NB4 (cell line): ENCODE measurements at regions not wholly inside any gene's neighbourhood (a gene's known extent, or its start where the extent isn't known, plus 50 kb on each side); places are given as distances from the start of the nearest gene placed in this dataset.

Source experiments
- DNase-seq: peaks from one replicate; pipeline ENCODE4 v3.0.0; 2010; ENCODE audit warnings: low read depth
- H3K4me3 ChIP-seq: one replicate; pipeline ENCODE4 v1.5.1; 2011; ENCODE audit warnings: mild to moderate bottlenecking, low read depth, low read length, moderate library complexity
- MYC ChIP-seq: IDR thresholded peaks from 2 replicates; pipeline ENCODE4 v1.6.1; 2011; ENCODE audit warnings: low read depth, low read length
- POLR2A ChIP-seq: IDR thresholded peaks from 2 replicates; pipeline ENCODE4 v1.6.1; 2011; ENCODE audit warnings: mild to moderate bottlenecking; ENCODE audit not compliant: insufficient read length; ENCODE audit errors: extremely low read depth
- TF ChIP-seq, protein P1 (sequence below): IDR thresholded peaks from 2 replicates; pipeline ENCODE4 v1.6.1; 2011; ENCODE audit warnings: low read depth, low read length
- TF ChIP-seq, protein P2 (sequence below): IDR thresholded peaks from one replicate; pipeline ENCODE4 v1.5.1; 2012; ENCODE audit warnings: low read depth, low read length

DNA sequence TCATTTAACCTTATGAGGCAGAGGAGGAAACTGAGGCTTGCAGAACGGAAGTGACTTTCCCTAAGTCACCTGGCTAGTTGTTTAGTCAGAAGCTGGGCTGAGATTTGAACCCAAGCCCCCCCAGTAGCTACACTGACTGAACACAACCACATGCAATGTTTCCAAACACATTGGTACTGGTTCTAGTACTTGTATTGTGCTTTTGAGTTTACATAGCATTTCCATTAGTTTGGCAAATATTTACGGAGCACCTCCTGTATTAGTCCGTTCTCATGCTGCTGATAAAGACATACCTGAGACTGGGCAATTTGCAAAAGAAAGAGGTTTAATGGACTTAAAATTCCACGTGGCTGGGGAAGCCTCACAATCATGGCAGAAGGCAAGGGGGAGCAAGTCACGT lies 56.3 kb upstream of the ITGA11 start:
- TF ChIP-seq MYC (no peak), POLR2A (no peak)
- TF ChIP-seq, protein P1, sequence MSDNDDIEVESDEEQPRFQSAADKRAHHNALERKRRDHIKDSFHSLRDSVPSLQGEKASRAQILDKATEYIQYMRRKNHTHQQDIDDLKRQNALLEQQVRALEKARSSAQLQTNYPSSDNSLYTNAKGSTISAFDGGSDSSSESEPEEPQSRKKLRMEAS = no peak
- TF ChIP-seq, protein P2, sequence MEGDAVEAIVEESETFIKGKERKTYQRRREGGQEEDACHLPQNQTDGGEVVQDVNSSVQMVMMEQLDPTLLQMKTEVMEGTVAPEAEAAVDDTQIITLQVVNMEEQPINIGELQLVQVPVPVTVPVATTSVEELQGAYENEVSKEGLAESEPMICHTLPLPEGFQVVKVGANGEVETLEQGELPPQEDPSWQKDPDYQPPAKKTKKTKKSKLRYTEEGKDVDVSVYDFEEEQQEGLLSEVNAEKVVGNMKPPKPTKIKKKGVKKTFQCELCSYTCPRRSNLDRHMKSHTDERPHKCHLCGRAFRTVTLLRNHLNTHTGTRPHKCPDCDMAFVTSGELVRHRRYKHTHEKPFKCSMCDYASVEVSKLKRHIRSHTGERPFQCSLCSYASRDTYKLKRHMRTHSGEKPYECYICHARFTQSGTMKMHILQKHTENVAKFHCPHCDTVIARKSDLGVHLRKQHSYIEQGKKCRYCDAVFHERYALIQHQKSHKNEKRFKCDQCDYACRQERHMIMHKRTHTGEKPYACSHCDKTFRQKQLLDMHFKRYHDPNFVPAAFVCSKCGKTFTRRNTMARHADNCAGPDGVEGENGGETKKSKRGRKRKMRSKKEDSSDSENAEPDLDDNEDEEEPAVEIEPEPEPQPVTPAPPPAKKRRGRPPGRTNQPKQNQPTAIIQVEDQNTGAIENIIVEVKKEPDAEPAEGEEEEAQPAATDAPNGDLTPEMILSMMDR = no peak
- no peak overlapping the region for H3K4me3 ChIP-seq
- DNase-seq = no peak

DNA sequence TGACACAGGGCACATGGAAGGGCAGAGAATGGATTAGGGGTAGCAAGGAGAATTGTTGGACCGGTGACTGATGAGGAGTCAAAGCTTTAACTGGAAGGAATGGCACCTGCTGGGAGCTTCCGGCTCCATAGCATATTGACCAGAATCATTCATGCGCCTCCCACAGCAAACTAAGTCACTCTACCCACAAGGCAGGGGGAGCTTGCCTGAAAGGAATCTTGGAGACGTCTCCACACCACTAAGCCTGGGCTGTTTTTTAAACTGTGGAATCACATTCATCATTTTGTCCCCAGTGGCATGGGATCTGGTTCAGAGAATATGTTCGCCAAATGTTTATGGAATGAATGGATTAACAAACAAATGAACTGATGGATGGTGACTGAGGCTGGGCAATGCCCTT lies 57.0 kb upstream of the ITGA11 start:
- TF ChIP-seq, protein P2 = no peak
- TF ChIP-seq POLR2A = no peak
- TF ChIP-seq MYC = no peak
- TF ChIP-seq, protein P1 = no peak
- DNase-seq = no peak
- H3K4me3 ChIP-seq = no peak overlapping the region

DNA sequence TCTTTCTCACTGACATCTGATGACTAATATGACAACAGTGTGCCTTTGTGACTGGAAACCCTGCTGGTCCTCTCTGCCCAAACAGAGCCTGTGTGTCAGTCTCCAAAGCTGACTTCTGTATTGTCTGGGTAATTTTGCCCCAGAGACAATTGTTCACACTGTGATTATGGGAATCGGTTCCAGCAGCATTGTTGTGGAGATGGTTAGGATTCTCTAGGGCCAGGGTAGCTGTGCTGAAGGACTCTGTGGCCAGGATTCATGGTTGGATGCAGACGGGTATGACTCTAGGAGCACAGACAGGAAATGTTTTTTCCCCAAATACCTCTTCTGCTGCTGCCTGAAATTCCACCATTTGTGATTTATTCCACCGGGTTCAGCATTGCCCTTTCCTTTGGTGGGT lies 57.5 kb upstream of the ITGA11 start:
- H3K4me3 ChIP-seq = no peak overlapping the region
- no peak for DNase-seq
- TF ChIP-seq, protein P1 = no peak
- TF ChIP-seq POLR2A = no peak

DNA sequence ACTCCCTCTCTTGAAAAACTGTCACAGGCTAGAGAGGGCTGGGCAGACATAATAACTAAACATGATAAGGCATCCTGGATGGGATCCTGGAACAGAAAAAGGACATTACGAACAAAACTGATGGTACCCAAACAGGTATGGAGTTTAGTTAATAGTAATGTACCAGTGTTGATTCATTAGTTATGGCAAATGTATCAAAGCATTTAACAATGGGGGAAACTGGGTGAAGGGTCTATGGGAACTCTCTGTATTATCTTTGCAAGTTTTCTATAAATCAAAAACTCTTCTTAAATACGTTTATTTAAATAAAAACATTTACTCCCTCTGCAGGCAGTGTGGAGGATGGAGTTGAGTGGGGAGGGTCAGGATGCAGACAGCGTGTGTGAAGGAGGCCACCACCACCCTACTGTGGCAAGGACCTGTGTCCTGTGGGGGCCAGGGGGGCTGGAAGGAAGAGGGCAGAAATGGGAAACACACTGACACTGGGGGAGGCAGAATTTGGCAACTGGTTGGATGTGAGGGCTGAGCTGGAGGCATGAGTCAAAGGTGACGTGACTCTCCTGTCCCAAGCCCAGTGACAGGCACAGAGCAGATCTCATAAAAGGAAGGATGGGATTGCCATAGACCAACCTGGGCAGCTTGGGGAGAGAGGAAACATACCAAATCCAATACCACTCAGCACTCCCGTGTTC lies 59.6 kb upstream of the ITGA11 start:
- no peak overlapping the region for H3K4me3 ChIP-seq
- no peak for DNase-seq
- TF ChIP-seq POLR2A (no peak), MYC (no peak)
- TF ChIP-seq, protein P2 = no peak
- TF ChIP-seq, protein P1 = no peak

DNA sequence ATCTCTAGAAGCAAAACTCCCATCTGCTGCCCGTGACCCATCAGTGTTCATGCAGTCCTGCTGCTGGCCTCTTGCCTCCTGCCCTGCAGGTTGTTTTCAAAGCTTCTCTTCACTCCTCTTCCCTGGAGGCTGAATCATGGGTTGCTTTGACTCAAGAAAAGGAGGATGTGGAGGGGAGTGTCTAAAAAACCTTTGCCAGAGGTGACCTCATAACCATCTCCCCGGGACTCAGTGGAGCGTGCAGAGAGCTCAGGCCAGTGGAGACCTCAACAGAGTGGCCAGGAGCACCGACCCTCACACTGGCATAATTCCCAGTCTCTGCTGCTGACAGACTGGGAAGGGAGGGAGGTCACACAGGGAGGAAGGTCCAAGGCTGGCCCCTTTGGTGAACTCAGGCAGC lies 60.9 kb upstream of the ITGA11 start:
- no peak for DNase-seq
- TF ChIP-seq MYC = no peak
- TF ChIP-seq, protein P1 = no peak
- no peak for TF ChIP-seq POLR2A
- TF ChIP-seq, protein P2 = no peak

DNA sequence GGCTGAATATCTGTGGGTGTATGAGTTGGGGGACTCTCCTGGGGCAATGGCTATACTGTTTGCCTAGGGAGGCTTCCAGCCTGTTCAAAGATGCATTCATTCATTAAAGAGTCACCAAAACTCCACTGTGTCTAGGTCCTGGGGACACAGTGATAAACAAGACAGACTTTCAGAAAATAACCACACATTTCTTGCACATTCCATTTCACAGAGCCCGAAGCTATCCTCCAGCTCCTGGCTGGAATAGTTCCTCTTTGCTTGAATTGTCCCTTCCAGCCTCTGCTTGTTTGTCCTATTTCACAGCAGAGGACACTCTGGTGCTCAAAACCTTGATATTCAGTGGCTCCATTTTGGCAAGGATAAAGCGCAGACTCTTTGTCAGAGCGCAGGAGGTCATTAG lies 61.7 kb upstream of the ITGA11 start:
- TF ChIP-seq POLR2A = no peak
- TF ChIP-seq, protein P2 = no peak
- no peak for DNase-seq
- no peak overlapping the region for H3K4me3 ChIP-seq

More for the DNA sequence above, 60.9 kb upstream of the ITGA11 start:
- H3K4me3 ChIP-seq = no peak overlapping the region
